ENCODE measurements at regions not wholly inside any gene's neighbourhood (a gene's known extent, or its start where the extent isn't known, plus 50 kb on each side); places are given as distances from the start of the nearest gene placed in this dataset.

DNA sequence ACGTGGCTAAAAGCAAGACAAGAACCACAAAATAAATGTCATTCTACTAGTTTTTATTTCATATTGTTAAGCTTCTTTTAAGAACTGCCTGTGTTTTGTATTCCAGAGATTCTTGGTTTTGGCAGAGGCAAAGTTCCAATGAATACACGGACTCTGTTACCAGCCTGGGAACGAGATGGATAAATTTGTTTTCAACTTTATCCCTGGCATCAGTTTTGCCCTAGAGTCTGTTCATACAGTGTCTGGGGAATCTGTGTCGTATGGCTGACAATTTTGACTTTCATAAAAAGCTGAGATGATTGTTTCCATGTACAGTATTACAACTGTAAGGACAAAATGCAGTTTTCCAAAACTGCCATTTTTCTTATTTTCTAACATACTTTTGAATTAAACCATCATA, 327.6 kb downstream of the TBC1D4 start:
- Histone ChIP-seq H3K27ac (no peak overlapping the region), H3K4me1 (no peaks in the 10 kb centered on the region), H3K9me3 (no peaks in the 10 kb centered on the region), H3K4me3 (no peak overlapping the region), H3K27me3 (no peaks in the 10 kb centered on the region), H3K36me3 (no peaks in the 10 kb centered on the region)
- no peak for DNase-seq
- ATAC-seq: no peak
- 24% methylated on average over 4 of the region's 4 CpGs for WGBS (ENCODE audit: insufficient coverage, low coverage, low lambda C conversion rate, missing lambda C conversion rate)
- TF ChIP-seq, protein P1, sequence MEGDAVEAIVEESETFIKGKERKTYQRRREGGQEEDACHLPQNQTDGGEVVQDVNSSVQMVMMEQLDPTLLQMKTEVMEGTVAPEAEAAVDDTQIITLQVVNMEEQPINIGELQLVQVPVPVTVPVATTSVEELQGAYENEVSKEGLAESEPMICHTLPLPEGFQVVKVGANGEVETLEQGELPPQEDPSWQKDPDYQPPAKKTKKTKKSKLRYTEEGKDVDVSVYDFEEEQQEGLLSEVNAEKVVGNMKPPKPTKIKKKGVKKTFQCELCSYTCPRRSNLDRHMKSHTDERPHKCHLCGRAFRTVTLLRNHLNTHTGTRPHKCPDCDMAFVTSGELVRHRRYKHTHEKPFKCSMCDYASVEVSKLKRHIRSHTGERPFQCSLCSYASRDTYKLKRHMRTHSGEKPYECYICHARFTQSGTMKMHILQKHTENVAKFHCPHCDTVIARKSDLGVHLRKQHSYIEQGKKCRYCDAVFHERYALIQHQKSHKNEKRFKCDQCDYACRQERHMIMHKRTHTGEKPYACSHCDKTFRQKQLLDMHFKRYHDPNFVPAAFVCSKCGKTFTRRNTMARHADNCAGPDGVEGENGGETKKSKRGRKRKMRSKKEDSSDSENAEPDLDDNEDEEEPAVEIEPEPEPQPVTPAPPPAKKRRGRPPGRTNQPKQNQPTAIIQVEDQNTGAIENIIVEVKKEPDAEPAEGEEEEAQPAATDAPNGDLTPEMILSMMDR (IDR thresholded peaks at IDR 0.05): no peak
- no peak for TF ChIP-seq POLR2A (IDR thresholded peaks at IDR 0.05)
- intact Hi-C loops (cut with DNase I): no loop called here

DNA sequence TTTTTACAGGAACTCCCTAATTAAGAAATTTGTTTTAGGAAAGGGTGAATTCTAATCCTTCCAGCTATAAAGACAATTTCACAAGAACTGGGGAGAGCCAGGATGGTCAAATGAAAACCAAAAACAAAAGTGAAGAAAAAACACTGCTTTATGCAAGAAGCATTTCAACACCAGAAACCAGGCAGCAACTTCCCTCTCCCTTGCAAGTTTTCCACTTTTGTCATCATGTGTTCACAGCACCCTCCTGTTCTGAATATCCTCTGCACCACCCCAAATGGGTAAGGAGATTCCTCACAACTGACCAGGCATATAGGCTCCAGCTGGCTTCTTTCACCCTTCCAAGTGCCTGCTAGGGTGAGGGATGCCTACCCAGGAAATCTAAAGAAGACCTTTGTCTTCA, 328.1 kb downstream of the TBC1D4 start:
- no peak for ATAC-seq
- intact Hi-C loops (cut with DNase I): no loop called here
- Histone ChIP-seq H3K36me3 (no peaks in the 10 kb centered on the region), H3K27me3 (no peaks in the 10 kb centered on the region), H3K4me1 (no peaks in the 10 kb centered on the region), H3K9me3 (no peaks in the 10 kb centered on the region), H3K4me3 (no peak overlapping the region), H3K27ac (no peak overlapping the region)
- no peak for TF ChIP-seq POLR2A (IDR thresholded peaks at IDR 0.05)
- TF ChIP-seq, protein P1 (IDR thresholded peaks at IDR 0.05): no peak
- DNase-seq: no peak

DNA sequence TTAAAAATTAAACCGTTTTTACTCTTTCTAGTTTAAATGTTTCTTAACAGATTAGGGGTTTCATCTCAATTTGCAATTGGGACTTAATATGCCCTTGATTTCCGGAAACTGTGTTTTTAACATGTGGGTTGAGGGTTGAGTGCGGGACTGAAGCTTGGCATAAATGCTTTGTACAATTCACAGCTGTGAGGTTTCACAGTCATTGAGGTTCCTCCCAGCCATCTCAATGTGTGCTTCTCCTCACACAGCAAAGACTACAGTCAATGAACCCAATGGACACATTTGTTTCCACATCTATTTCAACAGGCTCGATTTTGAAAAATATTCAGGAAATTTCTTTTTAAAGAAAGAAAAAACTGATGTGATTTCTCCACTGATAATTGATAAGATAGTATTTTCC, 328.6 kb downstream of the TBC1D4 start:
- TF ChIP-seq, protein P1 (IDR thresholded peaks at IDR 0.05): no peak
- TF ChIP-seq POLR2A (IDR thresholded peaks at IDR 0.05): no peak
- 44% methylated on average over 4 of the region's 4 CpGs for WGBS (ENCODE audit: insufficient coverage, low coverage, low lambda C conversion rate, missing lambda C conversion rate)
- H3K9me3 ChIP-seq: no peaks in the 10 kb centered on the region
- intact Hi-C loops (cut with DNase I): no loop called here
- no peaks in the 10 kb centered on the region for H3K36me3 ChIP-seq
- ATAC-seq: no peak
- H3K4me1 ChIP-seq: no peaks in the 10 kb centered on the region
- no peak overlapping the region for H3K4me3 ChIP-seq
- no peak overlapping the region for H3K27ac ChIP-seq
- no peak for DNase-seq
- H3K27me3 ChIP-seq: no peaks in the 10 kb centered on the region

DNA sequence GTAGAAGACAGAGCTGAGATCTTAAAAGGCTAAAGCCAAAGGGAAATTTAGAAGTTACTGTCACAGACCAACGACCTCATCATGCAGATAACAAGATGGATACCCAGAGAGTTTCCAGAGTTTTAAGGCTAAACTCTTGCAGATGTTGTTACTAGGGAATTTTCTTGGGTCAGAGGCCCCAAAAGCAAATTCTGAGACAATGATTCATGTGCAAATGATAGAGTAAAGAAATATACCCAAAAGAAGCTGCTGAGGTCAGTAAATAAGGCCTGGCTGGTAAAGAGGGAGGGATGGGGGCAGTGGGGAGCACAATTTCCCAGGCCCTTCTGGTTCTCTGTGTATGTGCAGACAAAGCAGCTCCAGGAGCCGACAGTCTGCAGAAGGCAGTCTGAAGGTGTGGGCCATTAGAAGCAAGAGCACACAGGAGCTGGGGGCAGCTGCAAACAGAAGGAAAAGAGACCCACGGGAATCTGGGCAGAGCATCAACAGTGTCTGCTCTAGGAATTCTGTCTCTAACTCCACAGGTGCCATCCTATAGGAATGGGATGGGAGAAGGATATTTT, 330.8 kb downstream of the TBC1D4 start:
- Histone ChIP-seq H3K27ac (no peak overlapping the region), H3K9me3 (no peaks in the 10 kb centered on the region), H3K4me1 (no peaks in the 10 kb centered on the region), H3K4me3 (no peak overlapping the region), H3K27me3 (no peaks in the 10 kb centered on the region), H3K36me3 (no peaks in the 10 kb centered on the region)
- TF ChIP-seq, protein P1 (IDR thresholded peaks at IDR 0.05): no peak
- no peak for TF ChIP-seq POLR2A (IDR thresholded peaks at IDR 0.05)
- no peak for ATAC-seq
- DNase-seq: no peak
- intact Hi-C loops (cut with DNase I): no loop called here
- WGBS (ENCODE audit: insufficient coverage, low coverage, low lambda C conversion rate, missing lambda C conversion rate): 35% methylated on average over 3 of the region's 3 CpGs

DNA sequence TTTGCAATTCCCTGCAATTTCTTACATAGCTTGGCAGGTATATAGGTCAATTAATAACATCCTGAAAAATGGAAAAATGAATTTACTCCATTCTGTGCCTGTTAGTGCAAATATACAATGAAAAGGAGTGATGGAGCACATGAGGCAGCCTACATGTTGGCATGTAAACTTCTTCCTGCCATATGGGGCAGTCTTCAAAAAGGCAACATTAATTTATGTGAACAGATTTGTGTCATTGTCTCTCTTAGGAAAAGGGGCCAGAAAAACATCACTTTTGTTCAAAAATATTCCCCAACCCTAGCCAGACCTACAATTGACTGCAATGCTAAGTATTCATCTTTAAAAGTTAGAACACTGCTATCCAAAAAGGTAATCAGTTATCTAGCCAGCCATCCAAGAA, 332.2 kb downstream of the TBC1D4 start:
- Histone ChIP-seq H3K27me3 (no peaks in the 10 kb centered on the region), H3K9me3 (no peaks in the 10 kb centered on the region), H3K36me3 (no peaks in the 10 kb centered on the region), H3K4me1 (no peaks in the 10 kb centered on the region), H3K27ac (no peak overlapping the region), H3K4me3 (no peak overlapping the region)
- no peak for TF ChIP-seq POLR2A (IDR thresholded peaks at IDR 0.05)
- TF ChIP-seq, protein P1 (IDR thresholded peaks at IDR 0.05): no peak
- intact Hi-C loops (cut with DNase I): no loop called here
- no peak for DNase-seq
- ATAC-seq: no peak
